GM23248 (cell line): ENCODE measurements at regions not wholly inside any gene's neighbourhood (a gene's known extent, or its start where the extent isn't known, plus 50 kb on each side); places are given as distances from the start of the nearest gene placed in this dataset.

Source experiments
- EZH2 ChIP-seq: fragments of 200-600 bp; sonication (generic); IDR thresholded peaks from 2 replicates; pipeline ENCODE4 v1.6.1; 2018; ENCODE audit warnings: antibody characterized with exemption, mild to moderate bottlenecking; ENCODE audit not compliant: insufficient read depth, poor library complexity, severe bottlenecking
- EZH2phosphoT487 ChIP-seq: fragments of 200-600 bp; sonication (generic); IDR thresholded peaks from 2 replicates; pipeline ENCODE4 v1.6.1; 2018; ENCODE audit warnings: antibody characterized with exemption, moderate library complexity, mild to moderate bottlenecking, low read depth; ENCODE audit not compliant: insufficient read depth

GRCh38 chr2:9112079-9112721, 94.4 kb upstream of the ASAP2 start:
- TF ChIP-seq EZH2phosphoT487 (no peak), EZH2 (no peak)
